Head of caudate nucleus (tissue), 42 donors: ENCODE measurements at regions not wholly inside any gene's neighbourhood (a gene's known extent, or its start where the extent isn't known, plus 50 kb on each side); places are given as distances from the start of the nearest gene placed in this dataset.

Source experiments
- DNase-seq, 42 donors: peaks; one replicate each; pipeline versions ENCODE4 v3.0.0 to v3.0.0-alpha.2; 2020 to 2021; ENCODE audit warnings: mixed read lengths in 7 of 42
- intact Hi-C: fragments of 100-400 bp; cut with DNase I; formaldehyde crosslinking; loops from one replicate; pipeline ENCODE4 v1.15.0; 2022

- intact Hi-C loops, result no loop called here
- DNase-seq, result peak; percentile 78 to 96 (median 91)
Measured at GRCh38 chr17:77778636-77779489, 179.6 kb upstream of the TNRC6C start.

- intact Hi-C loops, result no loop called here
- peak in 38 of 42 donors; percentile 14 to 76 (median 43) for DNase-seq
Measured at GRCh38 chr17:77779711-77780539, 178.6 kb upstream of the TNRC6C start.

- intact Hi-C loops, result no loop called here
- no peak for DNase-seq
Measured at GRCh38 chr17:77781536-77781935, 177.0 kb upstream of the TNRC6C start.

GRCh38 chr17:77782201-77782600 is 176.3 kb upstream of the TNRC6C start:
- intact Hi-C loops, result no loop called here
- peak in 7 of 42 donors; percentile 12 to 49 (median 28) for DNase-seq

- no peak for DNase-seq
- intact Hi-C loops, result no loop called here
Measured at GRCh38 chr17:77782611-77783010, 175.9 kb upstream of the TNRC6C start.

- intact Hi-C loops, result no loop called here
- DNase-seq, result no peak
Measured at GRCh38 chr17:77783991-77784820, 174.3 kb upstream of the TNRC6C start.

- intact Hi-C loops, result no loop called here
Measured at GRCh38 chr17:77785312-77785905, 173.1 kb upstream of the TNRC6C start.

GRCh38 chr17:77786090-77786489 is 172.4 kb upstream of the TNRC6C start:
- intact Hi-C loops, result no loop called here
- DNase-seq, result no peak

More at GRCh38 chr17:77785312-77785905, 173.1 kb upstream of the TNRC6C start:
- no peak for DNase-seq

- intact Hi-C loops, result no loop called here
Measured at GRCh38 chr17:77786740-77787505, 171.6 kb upstream of the TNRC6C start.

GRCh38 chr17:77790143-77790829 is 168.2 kb upstream of the TNRC6C start:
- intact Hi-C loops, result no loop called here
- no peak for DNase-seq

More at GRCh38 chr17:77786740-77787505, 171.6 kb upstream of the TNRC6C start:
- no peak for DNase-seq

GRCh38 chr17:77792626-77793025 is 165.9 kb upstream of the TNRC6C start:
- DNase-seq, result no peak
- intact Hi-C loops, result no loop called here

GRCh38 chr17:77793146-77793970 is 165.1 kb upstream of the TNRC6C start:
- intact Hi-C loops, result no loop called here
- no peak for DNase-seq

- no peak for DNase-seq
- intact Hi-C loops, result no loop called here
Measured at GRCh38 chr17:77793971-77794235, 164.6 kb upstream of the TNRC6C start.

- DNase-seq, result no peak
- intact Hi-C loops, result no loop called here
Measured at GRCh38 chr17:77794846-77795245, 163.7 kb upstream of the TNRC6C start.

GRCh38 chr17:77795685-77796084 is 162.8 kb upstream of the TNRC6C start:
- intact Hi-C loops, result no loop called here
- DNase-seq, result no peak

- peak in 1 of 42 donors; percentile 21 for DNase-seq
- intact Hi-C loops, result no loop called here
Measured at GRCh38 chr17:77796176-77796860, 162.2 kb upstream of the TNRC6C start.
